ENCODE measurements at regions not wholly inside any gene's neighbourhood (a gene's known extent, or its start where the extent isn't known, plus 50 kb on each side); places are given as distances from the start of the nearest gene placed in this dataset.

GRCh38 chr18:53817976-53818950 lies 406.2 kb downstream of the MBD2 start:
- Histone ChIP-seq H3K27ac (ENCODE audit: insufficient read length, low read depth, low read length) (no peak overlapping the region), H2BK120ac (ENCODE audit: low read depth, low read length, poor library complexity, severe bottlenecking) (no peak overlapping the region), H2BK20ac (ENCODE audit: low read depth, low read length, poor library complexity, severe bottlenecking) (no peak overlapping the region), H2AK5ac (ENCODE audit: insufficient read length, low read length) (no peak overlapping the region), H3K23me2 (ENCODE audit: insufficient read length, low read depth, low read length, poor library complexity, severe bottlenecking) (no peaks in the 10 kb centered on the region), H4K91ac (ENCODE audit: insufficient read length, low read depth, low read length) (no peak overlapping the region), H3K23ac (ENCODE audit: insufficient read length, low read depth, low read length) (no peak overlapping the region), H3K79me2 (ENCODE audit: insufficient read depth, low read length) (no peaks in the 10 kb centered on the region), H2BK12ac (ENCODE audit: insufficient read length, low read depth, low read length) (no peak overlapping the region), H3K27me3 (ENCODE audit: insufficient read depth, low read length) (no peaks in the 10 kb centered on the region), H3K9ac (ENCODE audit: extremely low read depth, insufficient read length, low read length) (no peak overlapping the region), H2BK5ac (ENCODE audit: insufficient read length, low read length) (no peak overlapping the region), H3K4me2 (ENCODE audit: insufficient read depth, insufficient read length, low read length) (no peak overlapping the region), H3K56ac (ENCODE audit: insufficient read length, low read depth, low read length) (no peak overlapping the region), H2AFZ (ENCODE audit: low read length) (no peak overlapping the region), H4K8ac (replicated peaks; ENCODE audit: insufficient read length, low read depth, low read length) (no peak overlapping the region), H2BK15ac (ENCODE audit: low read depth, low read length) (no peak overlapping the region), H4K5ac (ENCODE audit: insufficient read length, low read depth, low read length) (no peak overlapping the region), H3K14ac (ENCODE audit: insufficient read depth, low read length) (no peak overlapping the region), H3K18ac (ENCODE audit: insufficient read length, low read depth, low read length) (no peak overlapping the region), H3K79me1 (ENCODE audit: insufficient read depth, low read depth, low read length, poor library complexity, severe bottlenecking) (no peaks in the 10 kb centered on the region), H3K9me3 (ENCODE audit: control insufficient read depth, low read depth, low read length) (no peaks in the 10 kb centered on the region), H3K4ac (ENCODE audit: low read depth, low read length) (no peak overlapping the region), H4K20me1 (ENCODE audit: control insufficient read depth, insufficient read depth, insufficient read length) (no peaks in the 10 kb centered on the region), H3T11ph (ENCODE audit: low read length) (no peak overlapping the region), H3K4me1 (ENCODE audit: insufficient read depth, low read length) (no peaks in the 10 kb centered on the region; the same call in 1 of the 2 replicates)
- H3K27ac Mint-ChIP-seq, result peak overlapping the region in 1 of 3 experiments; percentile 16; a peak in 1 of 7 replicates
- peaks cover 5 to 10% of the 10 kb centered on the region in 2 experiments for H3K9me3 Mint-ChIP-seq
- H3K36me3 Mint-ChIP-seq (ENCODE audit: insufficient read depth in 1 of 3, low read depth in 3 of 3), result peaks cover 0 to 3% (median 3%) of the 10 kb centered on the region in 3 experiments; a peak in 3 of 7 replicates
- WGBS (ENCODE audit: extremely low coverage, insufficient read length, low lambda C conversion rate), result no CpG with 5 or more reads among the region's 1 CpG
- no peak for TF ChIP-seq CTCF (conservative IDR thresholded peaks at IDR 0.05)
- no peak overlapping the region for H3K4me3 Mint-ChIP-seq
- no peak for DNase-seq
- H3K27me3 Mint-ChIP-seq (ENCODE audit: low read depth), result no peaks in the 10 kb centered on the region
- peaks cover 9 to 10% of the 10 kb centered on the region in 2 experiments for H3K4me1 Mint-ChIP-seq

All from H9 (cell line).